HFFc6 (cell line): ENCODE measurements at regions not wholly inside any gene's neighbourhood (a gene's known extent, or its start where the extent isn't known, plus 50 kb on each side); places are given as distances from the start of the nearest gene placed in this dataset.

Experiments used
- DNase-seq: peaks from one replicate; pipeline ENCODE4 v3.0.0-alpha.2; 2018
- H3K27ac Mint-ChIP-seq: 2 replicates; pipeline ENCODE4 v1.8.0; 2020; ENCODE audit warnings: mild to moderate bottlenecking, mixed read lengths
- H3K27me3 Mint-ChIP-seq: 2 replicates; pipeline ENCODE4 v1.8.0; 2021; ENCODE audit warnings: mild to moderate bottlenecking, moderate library complexity, mixed read lengths; ENCODE audit not compliant: insufficient read depth
- H3K36me3 Mint-ChIP-seq: 2 replicates; pipeline ENCODE4 v1.8.0; 2021; ENCODE audit warnings: low read depth, mixed read lengths
- H3K4me1 Mint-ChIP-seq: 2 replicates; pipeline ENCODE4 v1.8.0; 2020; ENCODE audit warnings: low read depth, mixed read lengths
- H3K4me3 Mint-ChIP-seq: 2 replicates; pipeline ENCODE4 v1.8.0; 2020; ENCODE audit warnings: mild to moderate bottlenecking, moderate library complexity, mixed read lengths
- H3K9me3 Mint-ChIP-seq: 2 replicates; pipeline ENCODE4 v1.8.0; 2020; ENCODE audit warnings: mild to moderate bottlenecking, mixed read lengths
- TF ChIP-seq, protein P1 (sequence below): fragments of 200-600 bp; sonication (generic); IDR thresholded peaks from 2 replicates; pipeline ENCODE4 v1.5.0; 2021; ENCODE audit warnings: antibody characterized with exemption, mild to moderate bottlenecking

DNA sequence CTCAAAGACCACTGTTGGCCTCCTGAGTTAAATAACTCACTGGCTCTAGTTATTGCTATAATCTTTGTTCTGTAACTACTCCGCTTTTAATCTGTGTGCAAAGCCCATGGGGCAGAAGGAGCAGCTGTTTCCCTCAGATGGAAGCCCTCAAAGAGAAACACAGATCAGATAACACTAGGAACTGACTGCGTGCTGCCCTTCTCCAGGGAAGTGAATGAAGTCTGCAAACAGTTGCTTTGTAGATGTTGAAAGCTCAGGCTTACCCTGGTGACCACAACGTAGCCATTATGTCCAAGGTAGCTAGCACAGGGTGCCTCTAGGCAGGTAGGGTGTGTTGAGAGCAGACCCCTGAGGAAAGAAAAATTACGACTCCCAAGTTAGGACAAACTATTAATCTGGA lies 152.3 kb upstream of the STAC start:
- no peak overlapping the region for H3K27ac Mint-ChIP-seq

GRCh38 chr3:36229496-36229895 lies 150.8 kb upstream of the STAC start:
- TF ChIP-seq, protein P1, sequence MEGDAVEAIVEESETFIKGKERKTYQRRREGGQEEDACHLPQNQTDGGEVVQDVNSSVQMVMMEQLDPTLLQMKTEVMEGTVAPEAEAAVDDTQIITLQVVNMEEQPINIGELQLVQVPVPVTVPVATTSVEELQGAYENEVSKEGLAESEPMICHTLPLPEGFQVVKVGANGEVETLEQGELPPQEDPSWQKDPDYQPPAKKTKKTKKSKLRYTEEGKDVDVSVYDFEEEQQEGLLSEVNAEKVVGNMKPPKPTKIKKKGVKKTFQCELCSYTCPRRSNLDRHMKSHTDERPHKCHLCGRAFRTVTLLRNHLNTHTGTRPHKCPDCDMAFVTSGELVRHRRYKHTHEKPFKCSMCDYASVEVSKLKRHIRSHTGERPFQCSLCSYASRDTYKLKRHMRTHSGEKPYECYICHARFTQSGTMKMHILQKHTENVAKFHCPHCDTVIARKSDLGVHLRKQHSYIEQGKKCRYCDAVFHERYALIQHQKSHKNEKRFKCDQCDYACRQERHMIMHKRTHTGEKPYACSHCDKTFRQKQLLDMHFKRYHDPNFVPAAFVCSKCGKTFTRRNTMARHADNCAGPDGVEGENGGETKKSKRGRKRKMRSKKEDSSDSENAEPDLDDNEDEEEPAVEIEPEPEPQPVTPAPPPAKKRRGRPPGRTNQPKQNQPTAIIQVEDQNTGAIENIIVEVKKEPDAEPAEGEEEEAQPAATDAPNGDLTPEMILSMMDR, result no peak
- Mint-ChIP-seq H3K4me3 (no peak overlapping the region), H3K9me3 (peaks cover 51% of the 10 kb centered on the region), H3K36me3 (no peaks in the 10 kb centered on the region), H3K27ac (no peak overlapping the region), H3K4me1 (no peaks in the 10 kb centered on the region), H3K27me3 (no peaks in the 10 kb centered on the region; the same call in 1 of the 2 replicates)
- DNase-seq, result no peak

More for the DNA sequence above, 152.3 kb upstream of the STAC start:
- no peak for DNase-seq
- TF ChIP-seq, protein P1, result no peak
- no peak overlapping the region for H3K4me3 Mint-ChIP-seq
- H3K4me1 Mint-ChIP-seq, result no peaks in the 10 kb centered on the region
- peaks cover 43% of the 10 kb centered on the region for H3K9me3 Mint-ChIP-seq
- H3K27me3 Mint-ChIP-seq, result no peaks in the 10 kb centered on the region
- no peaks in the 10 kb centered on the region for H3K36me3 Mint-ChIP-seq

- peaks cover 47% of the 10 kb centered on the region for H3K9me3 Mint-ChIP-seq
- H3K4me1 Mint-ChIP-seq, result no peaks in the 10 kb centered on the region
- no peaks in the 10 kb centered on the region for H3K36me3 Mint-ChIP-seq
- no peaks in the 10 kb centered on the region; the same call in 1 of the 2 replicates for H3K27me3 Mint-ChIP-seq
- H3K4me3 Mint-ChIP-seq, result no peak overlapping the region
- DNase-seq, result no peak
- TF ChIP-seq, protein P1, result no peak
- H3K27ac Mint-ChIP-seq, result no peak overlapping the region
Observed at GRCh38 chr3:36232797-36233489, 147.4 kb upstream of the STAC start.

- TF ChIP-seq, protein P1, result no peak
- H3K27ac Mint-ChIP-seq, result no peak overlapping the region
- H3K4me1 Mint-ChIP-seq, result no peaks in the 10 kb centered on the region
- H3K27me3 Mint-ChIP-seq, result no peaks in the 10 kb centered on the region; the same call in 1 of the 2 replicates
- no peak overlapping the region for H3K4me3 Mint-ChIP-seq
- peaks cover 36% of the 10 kb centered on the region for H3K9me3 Mint-ChIP-seq
- no peaks in the 10 kb centered on the region for H3K36me3 Mint-ChIP-seq
- no peak for DNase-seq
Observed at GRCh38 chr3:36244728-36245127, 135.6 kb upstream of the STAC start.

GRCh38 chr3:36248374-36248773 lies 131.9 kb upstream of the STAC start:
- Mint-ChIP-seq H3K4me1 (no peaks in the 10 kb centered on the region), H3K27ac (no peak overlapping the region), H3K27me3 (no peaks in the 10 kb centered on the region), H3K9me3 (peaks cover 42% of the 10 kb centered on the region), H3K4me3 (no peak overlapping the region), H3K36me3 (no peaks in the 10 kb centered on the region)
- no peak for DNase-seq
- TF ChIP-seq, protein P1, result no peak
